SHP77 treated with DMSO at 0.1 percent for 48 hours (cell line): ENCODE measurements at regions not wholly inside any gene's neighbourhood (a gene's known extent, or its start where the extent isn't known, plus 50 kb on each side); places are given as distances from the start of the nearest gene placed in this dataset.
A peak's percentile ranks its signal among the peaks of the same experiment; 100 is the strongest.

Experiments used
- DNase-seq: peaks from one replicate; lab custom pipeline; 2025; lab: John Stamatoyannopoulos, UW

DNA sequence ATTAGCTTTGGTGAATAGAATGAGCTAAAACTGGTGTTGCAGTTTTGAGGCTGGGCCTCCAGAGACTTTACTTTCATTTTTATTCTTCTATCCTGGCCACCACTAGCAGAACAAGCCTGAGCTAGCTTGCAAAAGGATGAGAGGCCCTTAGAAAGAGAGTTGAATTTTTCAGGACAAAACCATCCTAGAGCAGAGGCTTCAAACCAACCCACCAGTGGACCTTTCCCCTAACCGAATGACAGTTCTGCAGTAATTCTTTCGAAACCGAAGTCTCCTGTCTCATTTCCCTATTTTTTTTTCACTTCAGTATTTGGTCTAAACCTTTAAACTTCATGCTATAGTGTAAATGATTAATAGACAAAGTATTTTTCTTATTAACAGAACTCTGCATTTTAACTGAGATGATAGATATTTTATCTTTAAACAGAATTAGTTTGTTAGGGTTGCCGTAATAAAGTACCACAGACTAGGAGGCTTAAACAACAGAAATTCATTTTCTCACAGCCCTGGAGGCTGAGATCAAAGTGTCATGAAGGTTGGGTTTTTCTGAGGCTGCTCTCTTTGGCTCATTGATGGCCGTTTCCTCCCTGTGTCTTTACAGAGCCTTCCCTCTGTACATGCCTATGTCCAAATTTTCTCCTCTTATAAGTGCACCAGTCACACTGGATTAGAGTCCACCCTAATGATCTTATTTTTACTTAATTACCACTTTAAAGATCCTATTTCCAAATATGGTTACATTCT is 80.6 kb upstream of the PAK5 start:
- no peak for DNase-seq

DNA sequence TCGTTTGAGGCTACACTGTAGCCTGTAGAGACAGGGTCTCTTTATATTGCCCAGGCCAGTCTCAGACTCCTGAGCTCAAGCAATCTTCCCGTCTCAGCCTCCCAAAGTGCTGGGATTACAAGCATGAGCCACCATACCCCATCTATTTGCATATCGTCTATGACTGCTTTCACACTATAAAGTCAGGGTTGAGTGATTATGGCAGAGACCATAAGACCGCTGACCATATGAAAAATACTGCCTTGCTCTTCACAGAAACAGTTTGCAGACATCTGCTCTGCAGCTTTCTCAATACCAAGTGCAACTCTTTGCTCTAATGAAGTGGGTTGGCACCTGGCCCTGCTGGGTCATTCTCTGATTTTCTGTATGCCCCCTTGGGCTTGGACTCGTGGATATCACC is 79.5 kb upstream of the PAK5 start:
- no peak for DNase-seq

DNA sequence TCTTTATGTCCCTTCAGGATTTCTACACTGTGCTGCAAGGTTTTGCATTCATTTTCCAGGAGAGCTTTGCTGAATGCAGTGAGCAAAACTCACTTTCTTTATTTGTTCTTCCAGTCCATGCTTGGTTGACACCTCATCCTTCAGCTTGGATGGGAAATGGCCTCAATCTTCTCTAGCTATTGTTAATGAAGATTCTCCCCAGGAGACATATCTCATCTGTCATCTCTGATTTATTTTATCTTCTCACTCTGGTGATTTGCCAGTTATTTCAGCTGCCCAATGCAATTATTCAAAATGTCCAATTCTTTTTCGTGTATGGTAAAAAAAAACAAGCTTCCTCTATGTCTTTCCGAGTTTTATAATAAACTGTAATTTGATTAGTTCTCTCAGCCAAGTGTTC is 77.9 kb upstream of the PAK5 start:
- DNase-seq: peak; percentile 10

DNA sequence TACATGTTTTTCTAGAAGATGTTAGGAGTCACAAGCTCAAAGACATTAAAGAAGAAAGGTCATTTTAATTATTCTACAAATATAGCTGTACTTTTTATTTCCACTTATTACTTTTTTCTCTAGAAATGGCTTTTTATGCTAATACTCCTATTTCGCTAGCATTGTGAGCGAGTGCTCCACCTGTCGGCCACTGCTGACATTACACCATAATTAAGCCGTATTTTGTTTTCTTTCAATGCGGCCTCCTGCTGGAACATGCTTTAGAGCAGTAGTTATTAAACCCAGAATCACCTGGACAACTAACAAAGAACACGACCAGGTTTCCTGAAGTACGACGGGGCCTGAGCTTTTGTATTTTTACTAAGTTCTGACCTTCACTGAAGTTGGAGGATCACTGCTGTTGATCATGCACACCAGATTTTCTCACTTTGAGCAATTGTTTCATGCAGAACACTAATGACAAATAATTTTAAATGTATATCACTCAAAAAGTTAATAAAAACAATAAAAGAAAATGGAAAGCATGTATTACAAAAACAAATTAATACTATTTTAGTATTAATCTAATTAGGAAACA is 74.1 kb upstream of the PAK5 start:
- DNase-seq: peak; percentile 20

DNA sequence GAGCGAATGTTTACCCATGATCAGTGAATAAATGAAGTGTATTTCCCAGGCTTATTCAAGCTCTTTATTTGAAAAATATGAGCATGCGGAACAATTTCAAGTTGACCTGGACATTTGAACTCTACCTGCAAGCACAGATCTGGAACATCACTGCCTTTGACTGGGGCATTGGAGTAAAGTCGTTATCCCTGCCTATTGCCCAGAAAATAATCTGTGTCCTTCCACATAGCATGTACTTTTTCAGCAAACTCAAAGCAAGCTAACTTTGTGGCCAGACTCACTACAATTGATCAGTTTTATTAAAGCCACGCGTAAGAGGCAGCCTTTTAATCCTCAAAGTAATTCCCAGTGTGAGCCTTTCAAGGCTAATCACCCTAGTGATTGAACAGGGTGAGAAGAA is 73.4 kb upstream of the PAK5 start:
- no peak for DNase-seq

DNA sequence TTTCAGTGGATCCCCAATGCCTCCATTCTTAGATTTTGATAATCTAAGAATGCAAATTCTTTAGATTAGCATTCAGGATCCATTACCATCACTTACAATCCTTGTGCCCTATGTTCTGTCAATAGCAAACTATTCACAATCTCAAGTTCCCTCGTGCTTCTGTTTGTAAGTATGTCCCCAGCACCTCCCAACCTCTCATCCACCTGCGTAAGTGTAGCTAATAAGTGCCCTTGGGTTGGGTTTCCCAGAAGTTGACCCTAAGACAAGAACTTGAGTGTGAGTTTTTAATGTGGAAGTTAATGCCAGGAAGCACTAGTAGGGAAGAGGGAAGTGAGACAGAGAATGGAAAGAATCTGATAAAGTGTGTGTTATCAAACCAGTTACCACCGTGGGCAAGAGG is 72.6 kb upstream of the PAK5 start:
- DNase-seq: no peak

DNA sequence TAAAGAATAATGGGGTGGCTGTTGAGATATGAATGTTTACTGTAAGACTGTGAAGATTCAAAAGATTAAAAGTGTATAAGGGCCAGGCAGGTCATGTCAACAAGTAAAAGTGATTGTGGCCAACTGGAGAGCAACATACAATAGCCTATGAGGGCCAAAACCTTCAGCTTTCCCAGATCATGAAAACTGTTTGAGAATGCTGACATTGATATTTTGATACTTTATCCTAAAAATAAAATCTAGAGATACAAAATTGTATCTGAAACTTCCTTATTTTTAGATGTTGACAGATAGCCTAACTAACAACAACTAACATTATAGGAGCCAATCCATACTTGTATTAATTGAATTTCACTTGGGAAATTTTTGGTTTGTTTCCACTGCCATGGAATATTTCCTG is 70.3 kb upstream of the PAK5 start:
- DNase-seq: no peak

DNA sequence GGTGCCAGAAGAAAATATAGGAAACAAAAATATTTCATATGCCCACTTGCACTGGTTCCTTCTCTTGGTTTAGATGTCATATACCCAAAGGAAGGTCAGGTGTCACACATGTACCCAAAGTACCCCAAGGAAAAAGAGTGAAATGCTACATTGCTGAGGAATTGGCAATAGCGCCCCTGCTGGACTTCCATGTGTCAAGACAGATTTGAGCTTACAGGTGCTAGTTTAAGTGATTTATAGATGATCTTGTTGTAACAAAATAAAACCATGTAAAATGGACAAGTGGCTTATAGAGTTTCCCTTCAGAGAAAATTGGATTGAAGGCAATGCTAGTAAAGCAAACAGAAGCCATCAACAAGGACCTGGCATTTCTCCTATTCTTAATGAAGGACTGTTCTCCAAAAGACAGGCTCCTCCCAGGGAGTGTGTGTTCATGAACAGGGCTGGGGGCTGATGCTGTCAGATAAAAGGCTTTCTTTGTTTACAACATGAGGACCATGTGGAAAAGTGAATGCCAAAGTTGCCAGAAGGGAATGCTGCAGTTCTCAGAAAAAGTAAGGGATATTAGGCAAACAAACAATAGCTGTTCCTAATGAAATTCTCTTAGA is 64.3 kb upstream of the PAK5 start:
- DNase-seq: no peak

DNA sequence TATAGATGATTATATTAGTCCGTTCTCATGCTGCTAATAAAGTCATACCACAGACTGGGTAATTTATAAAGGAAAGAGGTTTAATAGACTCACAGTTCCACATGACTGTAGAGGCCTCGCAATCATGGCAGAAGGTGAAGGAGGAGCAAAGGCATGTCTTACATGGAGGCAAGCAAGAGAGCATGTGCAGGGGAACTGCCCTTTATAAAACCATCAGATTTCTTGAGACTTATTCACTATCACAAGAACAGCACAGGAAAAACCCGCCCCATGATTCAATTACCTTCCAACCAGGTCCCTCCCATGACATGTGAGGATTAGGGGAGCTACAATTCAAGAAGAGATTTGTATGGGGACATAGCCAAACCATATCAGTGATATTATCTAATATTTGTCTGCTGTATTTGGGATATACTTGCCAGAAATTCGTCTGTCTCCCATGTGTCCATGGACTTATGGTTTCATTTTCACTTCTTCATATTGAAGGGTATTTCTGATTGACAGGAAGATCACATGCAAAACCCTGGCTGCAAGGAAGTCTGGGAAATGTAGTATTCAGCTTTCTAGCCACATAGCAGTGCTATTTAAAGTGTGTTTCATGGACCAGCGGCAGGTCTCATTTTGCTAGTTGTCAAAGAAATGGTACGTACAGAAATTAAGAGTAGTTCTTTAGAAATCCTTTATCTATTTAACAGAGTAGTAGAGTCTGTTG is 50.5 kb upstream of the PAK5 start:
- DNase-seq: no peak
